GM19239 (cell line): ENCODE measurements at regions not wholly inside any gene's neighbourhood (a gene's known extent, or its start where the extent isn't known, plus 50 kb on each side); places are given as distances from the start of the nearest gene placed in this dataset.

ENCODE experiments used
- DNase-seq: peaks from one replicate; pipeline ENCODE4 v3.0.0; 2011; ENCODE audit warnings: low spot score; ENCODE audit not compliant: insufficient read length
- FAIRE-seq: peaks from 2 replicates; lab custom pipeline; 2011; peaks lifted over from hg19 to GRCh38; lab: Jason Lieb, UNC

DNA sequence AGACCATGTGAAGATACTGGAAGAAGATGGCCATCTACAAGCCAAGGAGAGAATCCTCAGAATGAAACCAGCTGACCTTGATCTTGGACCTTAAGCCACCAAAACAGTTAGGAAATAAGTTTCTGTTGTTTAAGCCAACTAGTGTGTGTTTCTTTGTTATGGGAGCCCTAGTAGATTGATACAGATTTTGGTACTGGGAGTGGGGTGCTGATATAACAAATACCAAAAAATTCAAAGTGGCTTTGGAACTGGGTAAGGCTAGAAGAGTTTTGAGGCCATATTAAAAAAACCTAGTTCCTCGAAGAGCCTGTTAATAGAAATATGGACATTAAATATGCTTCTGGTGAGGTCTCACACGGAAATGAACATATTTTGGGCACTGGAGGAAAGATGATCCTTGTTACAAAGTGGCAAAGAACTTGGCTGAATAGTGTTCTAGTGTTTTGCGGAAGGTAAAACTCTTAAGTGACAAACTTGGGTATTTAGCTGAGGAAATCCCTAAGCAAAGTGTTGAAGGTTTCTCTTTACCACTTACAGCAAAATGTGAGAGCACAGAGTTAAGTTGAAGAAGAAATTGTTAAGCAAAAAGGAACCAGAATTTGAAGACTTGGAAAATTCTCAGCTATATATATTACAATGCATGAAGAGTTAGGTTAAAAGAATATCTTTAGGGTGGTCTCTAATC is 55.1 kb upstream of the CD83 start:
- FAIRE-seq (no peak), DNase-seq (no peak)

DNA sequence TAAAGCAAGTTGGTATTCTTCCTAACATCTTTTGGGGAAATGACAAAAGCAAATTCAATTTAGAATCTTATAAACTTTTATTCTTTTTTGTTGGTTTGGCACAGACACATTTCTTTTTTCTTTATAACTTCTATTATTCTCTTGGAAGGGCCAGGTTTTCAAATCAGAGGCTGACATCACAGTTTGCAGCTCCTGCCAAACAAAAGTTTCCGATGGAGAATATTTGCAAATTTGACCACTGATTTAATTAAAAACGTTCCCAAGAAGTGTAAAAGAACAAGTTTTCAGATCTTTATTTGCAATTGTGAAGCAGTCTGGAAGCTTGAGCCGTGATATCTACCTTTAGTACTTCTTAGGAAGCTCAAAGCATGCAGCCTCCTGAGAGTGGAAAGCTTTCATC is 53.8 kb upstream of the CD83 start:
- FAIRE-seq, result no peak
- no peak for DNase-seq

DNA sequence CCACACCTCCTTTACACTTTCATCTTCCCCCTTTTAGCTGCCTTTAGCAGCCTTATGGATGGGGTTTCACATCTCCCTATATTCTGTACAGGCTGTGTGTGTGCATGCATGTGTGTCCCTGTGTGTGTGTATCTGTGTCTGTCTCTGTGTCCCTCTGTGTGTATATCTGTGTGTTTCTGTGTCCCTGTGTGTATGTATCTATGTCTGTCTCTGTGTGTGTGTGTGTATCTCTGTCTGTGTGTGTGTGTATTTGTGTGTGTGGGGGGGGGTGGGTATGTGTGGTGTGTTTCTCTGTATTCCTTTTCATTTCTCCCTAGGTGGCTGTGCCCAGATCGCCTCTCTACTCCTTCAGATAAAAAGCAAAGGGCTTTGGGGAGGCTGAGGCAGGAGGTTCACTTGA is 52.2 kb upstream of the CD83 start:
- FAIRE-seq (no peak), DNase-seq (no peak)

DNA sequence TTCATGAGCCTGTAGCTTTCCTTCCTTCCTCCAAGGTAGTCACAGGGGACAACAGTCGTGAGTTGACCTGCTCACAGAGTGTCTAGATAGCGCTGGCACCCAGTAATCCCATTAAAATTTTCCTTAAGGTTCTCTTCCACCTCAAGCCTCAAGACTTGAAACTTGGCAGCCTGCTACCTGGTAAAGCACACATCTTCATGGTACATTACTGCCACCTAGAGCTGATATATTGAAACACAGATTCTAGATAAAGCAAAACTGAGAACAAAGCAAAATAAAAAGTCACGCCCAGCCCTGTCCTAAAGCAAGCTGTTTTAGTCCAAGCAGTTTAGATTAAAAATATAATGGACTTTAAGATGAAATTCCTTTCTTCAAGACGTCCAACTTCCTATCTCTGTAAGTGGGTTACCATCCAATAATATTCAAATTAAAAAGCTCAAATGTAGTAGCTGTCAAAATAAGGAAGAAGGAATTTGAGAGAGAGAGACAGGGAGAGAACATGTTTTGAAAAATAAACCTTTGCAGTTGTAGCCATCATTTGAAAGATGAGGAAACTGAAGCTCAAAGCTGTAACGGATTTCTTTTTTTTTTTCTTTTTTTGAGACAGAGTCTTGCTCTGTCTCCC is 50.7 kb upstream of the CD83 start:
- DNase-seq, result peak; percentile 19
- peak; percentile 84 for FAIRE-seq

DNA sequence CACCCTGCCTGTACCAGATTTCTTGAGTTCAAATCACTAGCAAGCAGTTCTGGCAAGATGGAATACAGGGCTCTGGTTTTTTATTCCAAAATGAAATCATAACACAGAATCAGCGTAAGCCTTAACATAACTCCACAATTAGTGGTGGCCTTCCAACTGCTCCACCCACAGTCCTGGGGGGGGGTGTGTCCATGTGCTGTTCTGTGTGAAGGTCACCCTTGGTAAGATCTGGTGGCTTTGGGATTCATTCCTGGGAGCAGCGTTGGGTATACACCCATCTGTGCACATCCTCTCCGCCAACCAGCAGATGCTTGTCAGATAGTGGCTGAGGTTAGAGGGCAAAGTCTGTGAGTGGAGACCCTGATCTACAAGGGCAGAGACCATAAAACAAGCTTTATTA is 49.9 kb upstream of the CD83 start:
- FAIRE-seq, result no peak

More for the DNA sequence above, 49.9 kb upstream of the CD83 start:
- no peak for DNase-seq
